Tibial nerve (tissue), 4 donors: ENCODE measurements at regions not wholly inside any gene's neighbourhood (a gene's known extent, or its start where the extent isn't known, plus 50 kb on each side); places are given as distances from the start of the nearest gene placed in this dataset.

Experiments
- CTCF ChIP-seq, 5 experiments: fragments of 200-600 bp in 3 of 5; fragments of 450-650 bp in 2 of 5; sonication (generic) in 3 of 5; IDR thresholded peaks; one replicate each; pipeline ENCODE4 v1.5.1; 2016 to 2019; ENCODE audit warnings: antibody characterized with exemption in 5 of 5, mild to moderate bottlenecking in 3 of 5, moderate library complexity in 2 of 5
- EP300 ChIP-seq, 2 donors: sonication (generic); formaldehyde crosslinking; IDR thresholded peaks; one replicate each; pipeline ENCODE4 v1.6.1; 2017; ENCODE audit warnings: antibody characterized with exemption in 2 of 2, mild to moderate bottlenecking in 1 of 2
- POLR2A ChIP-seq, 2 donors: fragments of 450-650 bp; IDR thresholded peaks; one replicate each; pipeline ENCODE4 v1.6.1; 2017; ENCODE audit warnings: antibody characterized with exemption in 2 of 2, mild to moderate bottlenecking in 2 of 2, moderate library complexity in 2 of 2

- TF ChIP-seq POLR2A (IDR thresholded peaks at IDR 0.05): no peak
- TF ChIP-seq CTCF (IDR thresholded peaks at IDR 0.05): no peak
- no peak for TF ChIP-seq EP300 (IDR thresholded peaks at IDR 0.05)
These were observed 349.4 kb upstream of the NPSR1 start for GRCh38 chr7:34308595-34308994.
